Suprapubic skin (tissue), 3 donors: ENCODE measurements at regions not wholly inside any gene's neighbourhood (a gene's known extent, or its start where the extent isn't known, plus 50 kb on each side); places are given as distances from the start of the nearest gene placed in this dataset.

Experiments
- CTCF ChIP-seq, 2 donors: fragments of 200-600 bp in 1 of 2; fragments of 450-650 bp in 1 of 2; sonication (generic) in 1 of 2; IDR thresholded peaks; one replicate each; pipeline ENCODE4 v1.5.1; 2016 to 2019; ENCODE audit warnings: antibody characterized with exemption in 2 of 2, mild to moderate bottlenecking in 1 of 2, moderate library complexity in 1 of 2
- EP300 ChIP-seq: sonication (generic); formaldehyde crosslinking; IDR thresholded peaks from one replicate; pipeline ENCODE4 v1.6.1; 2017; ENCODE audit warnings: antibody characterized with exemption
- POLR2A ChIP-seq, 2 donors: fragments of 450-650 bp; IDR thresholded peaks; one replicate each; pipeline ENCODE4 v1.6.1; 2017; ENCODE audit warnings: antibody characterized with exemption in 2 of 2, mild to moderate bottlenecking in 2 of 2, moderate library complexity in 2 of 2

GRCh38 chr3:71885006-71885405, 100.1 kb upstream of the PROK2 start:
- TF ChIP-seq CTCF (IDR thresholded peaks at IDR 0.05) (no peak), POLR2A (IDR thresholded peaks at IDR 0.05) (no peak), EP300 (no peak)
